Gastrocnemius medialis (tissue), 4 donors: ENCODE measurements at regions not wholly inside any gene's neighbourhood (a gene's known extent, or its start where the extent isn't known, plus 50 kb on each side); places are given as distances from the start of the nearest gene placed in this dataset.

Experiments used
- ATAC-seq, 2 donors: fragments of 150-250 bp; one replicate each; pipeline ENCODE4 v1.9.1; 2016
- DNase-seq, 2 donors: peaks; one replicate each; pipeline ENCODE4 v3.0.0-alpha.2; 2019
- H3K27ac ChIP-seq, 4 donors: fragments of 200-600 bp; sonication (generic); 1 replicate in 1 of 4; 2 replicates in 3 of 4; pipeline ENCODE4 v1.5.1; 2016 to 2018; ENCODE audit warnings: mild to moderate bottlenecking in 2 of 4, moderate library complexity in 1 of 4
- H3K27me3 ChIP-seq, 3 donors: fragments of 200-600 bp; sonication (generic) in 2 of 3; 1 replicate in 1 of 3; 2 replicates in 2 of 3; pipeline versions ENCODE4 v1.5.1 to v1.6.0; 2016 to 2019; ENCODE audit warnings: mild to moderate bottlenecking in 1 of 3, moderate library complexity in 1 of 3
- H3K36me3 ChIP-seq, 2 donors: fragments of 200-600 bp; sonication (generic) in 1 of 2; one replicate each; pipeline ENCODE4 v1.5.1; 2017 to 2018
- H3K4me1 ChIP-seq, 2 donors: fragments of 200-600 bp; sonication (generic) in 1 of 2; one replicate each; pipeline ENCODE4 v1.5.1; 2016 to 2017; ENCODE audit warnings: mild to moderate bottlenecking in 2 of 2
- H3K4me3 ChIP-seq, 4 donors: fragments of 200-600 bp; sonication (generic) in 3 of 4; 1 replicate in 1 of 4; 2 replicates in 3 of 4; pipeline ENCODE4 v1.5.1; 2016 to 2019; ENCODE audit warnings: mild to moderate bottlenecking in 2 of 4
- H3K9me3 ChIP-seq, 3 donors: fragments of 200-600 bp; sonication (generic) in 2 of 3; 1 replicate in 1 of 3; 2 replicates in 2 of 3; pipeline ENCODE4 v1.5.1; 2016 to 2019
- CTCF ChIP-seq, 5 experiments: fragments of 450-650 bp in 3 of 5; fragments of 200-600 bp in 2 of 5; sonication (generic) in 2 of 5; IDR thresholded peaks in 4 of 5; conservative IDR thresholded peaks in 1 of 5; 1 replicate in 4 of 5; 2 replicates in 1 of 5; pipeline ENCODE4 v1.5.1; 2016 to 2019; ENCODE audit warnings: antibody characterized with exemption in 5 of 5, mild to moderate bottlenecking in 3 of 5, moderate library complexity in 3 of 5
- POLR2A ChIP-seq, 2 donors: fragments of 450-650 bp; IDR thresholded peaks; one replicate each; pipeline ENCODE4 v1.6.1; 2017; ENCODE audit warnings: antibody characterized with exemption in 2 of 2, mild to moderate bottlenecking in 2 of 2, moderate library complexity in 2 of 2
- in situ Hi-C, 4 donors: fragments of 200-750 bp; cut with MboI; loops; one replicate each; pipeline versions ENCODE4 v1.15.0 to v1.8.0; 2017; ENCODE audit warnings: low sequenced_read_pairs in 4 of 4
- intact Hi-C: fragments of 100-400 bp; cut with DNase I; formaldehyde crosslinking; loops from one replicate; pipeline ENCODE4 v1.15.1; 2023; ENCODE audit warnings: low total_unique reads

- Histone ChIP-seq H3K9me3 (no peaks in the 10 kb centered on the region), H3K4me1 (no peaks in the 10 kb centered on the region), H3K36me3 (no peaks in the 10 kb centered on the region), H3K4me3 (no peak overlapping the region), H3K27me3 (no peaks in the 10 kb centered on the region), H3K27ac (no peak overlapping the region)
- ATAC-seq (no peak), DNase-seq (no peak)
- intact Hi-C loops = no loop called here
- in situ Hi-C loops = no loop called here
- TF ChIP-seq POLR2A (IDR thresholded peaks at IDR 0.05) = no peak
Measured at GRCh38 chr15:77784361-77785292, 151.9 kb upstream of the LINGO1 start.

- H3K4me3 ChIP-seq = no peak overlapping the region
- in situ Hi-C loops (no loop called here), intact Hi-C loops (no loop called here)
- H3K27me3 ChIP-seq = no peaks in the 10 kb centered on the region
- H3K27ac ChIP-seq = no peak overlapping the region
- DNase-seq (no peak), ATAC-seq (no peak)
- H3K36me3 ChIP-seq = no peaks in the 10 kb centered on the region
- no peak for TF ChIP-seq POLR2A (IDR thresholded peaks at IDR 0.05)
- no peaks in the 10 kb centered on the region for H3K4me1 ChIP-seq
- no peaks in the 10 kb centered on the region for H3K9me3 ChIP-seq
Measured at GRCh38 chr15:77783636-77784035, 150.9 kb upstream of the LINGO1 start.

- H3K27ac ChIP-seq = no peak overlapping the region
- TF ChIP-seq POLR2A (IDR thresholded peaks at IDR 0.05) (no peak), CTCF (IDR thresholded peaks at IDR 0.05 in 4 of 5, conservative IDR thresholded peaks at IDR 0.05 in 1 of 5) (no peak)
- in situ Hi-C loops (no loop called here), intact Hi-C loops (no loop called here)
- H3K36me3 ChIP-seq = no peaks in the 10 kb centered on the region
- H3K27me3 ChIP-seq = no peaks in the 10 kb centered on the region
- ATAC-seq = no peak
- H3K4me3 ChIP-seq = no peak overlapping the region
- no peaks in the 10 kb centered on the region for H3K9me3 ChIP-seq
- H3K4me1 ChIP-seq = no peaks in the 10 kb centered on the region
- no peak for DNase-seq
Measured at GRCh38 chr15:77782691-77783090, 150.0 kb upstream of the LINGO1 start.

GRCh38 chr15:77781946-77782240, 149.2 kb upstream of the LINGO1 start:
- H3K9me3 ChIP-seq = no peaks in the 10 kb centered on the region
- ATAC-seq = no peak
- DNase-seq = no peak

GRCh38 chr15:77781151-77781945, 148.6 kb upstream of the LINGO1 start:
- no peaks in the 10 kb centered on the region for H3K36me3 ChIP-seq
- H3K4me1 ChIP-seq = no peaks in the 10 kb centered on the region
- H3K9me3 ChIP-seq = no peaks in the 10 kb centered on the region
- TF ChIP-seq POLR2A (IDR thresholded peaks at IDR 0.05) (no peak), CTCF (IDR thresholded peaks at IDR 0.05 in 4 of 5, conservative IDR thresholded peaks at IDR 0.05 in 1 of 5) (no peak)
- no peak overlapping the region for H3K27ac ChIP-seq
- no peak for DNase-seq
- intact Hi-C loops (no loop called here), in situ Hi-C loops (no loop called here)
- H3K4me3 ChIP-seq = no peak overlapping the region
- no peak for ATAC-seq
- H3K27me3 ChIP-seq = no peaks in the 10 kb centered on the region

More at GRCh38 chr15:77781946-77782240, 149.2 kb upstream of the LINGO1 start:
- H3K27ac ChIP-seq = no peak overlapping the region
- H3K4me3 ChIP-seq = no peak overlapping the region
- no peaks in the 10 kb centered on the region for H3K36me3 ChIP-seq
- TF ChIP-seq POLR2A (IDR thresholded peaks at IDR 0.05) = no peak
- no peak for TF ChIP-seq CTCF (IDR thresholded peaks at IDR 0.05 in 4 of 5, conservative IDR thresholded peaks at IDR 0.05 in 1 of 5)
- H3K4me1 ChIP-seq = no peaks in the 10 kb centered on the region
- in situ Hi-C loops = no loop called here
- intact Hi-C loops = no loop called here
- H3K27me3 ChIP-seq = no peaks in the 10 kb centered on the region
